Right atrium auricular region (tissue), 2 donors: ENCODE measurements at regions not wholly inside any gene's neighbourhood (a gene's known extent, or its start where the extent isn't known, plus 50 kb on each side); places are given as distances from the start of the nearest gene placed in this dataset.
"Not testable (repeated sequence)": the region's sequence is repeated elsewhere in the genome, so short reads cannot be mapped to it uniquely, and the experiment has no call there.

Experiments used
- DNase-seq: peaks from one replicate; pipeline ENCODE4 v3.0.0-alpha.2; 2019; ENCODE audit warnings: low spot score
- H3K27ac ChIP-seq, 2 donors: fragments of 200-600 bp; sonication (generic); 1 replicate in 1 of 2; 2 replicates in 1 of 2; pipeline ENCODE4 v1.5.1; 2016 to 2019
- H3K27me3 ChIP-seq, 2 donors: fragments of 200-600 bp; sonication (generic); one replicate each; pipeline versions ENCODE4 v1.5.1 to v1.6.0; 2017 to 2019
- H3K36me3 ChIP-seq: fragments of 200-600 bp; sonication (generic); one replicate; pipeline ENCODE4 v1.5.1; 2016
- H3K4me1 ChIP-seq, 2 donors: fragments of 200-600 bp; sonication (generic); one replicate each; pipeline versions ENCODE4 v1.5.1 to v1.6.0; 2017 to 2019
- H3K4me3 ChIP-seq, 2 donors: fragments of 200-600 bp; sonication (generic); 1 replicate in 1 of 2; 2 replicates in 1 of 2; pipeline ENCODE4 v1.5.1; 2017 to 2019; ENCODE audit warnings: mild to moderate bottlenecking in 1 of 2, moderate library complexity in 1 of 2
- H3K9me3 ChIP-seq, 2 donors: fragments of 200-600 bp; sonication (generic); one replicate each; pipeline ENCODE4 v1.5.1; 2019
- CTCF ChIP-seq, 2 donors: fragments of 200-600 bp; sonication (generic); IDR thresholded peaks; one replicate each; pipeline ENCODE4 v1.5.1; 2019; ENCODE audit warnings: antibody characterized with exemption in 2 of 2

- no peak for TF ChIP-seq CTCF (IDR thresholded peaks at IDR 0.05)
- H3K27me3 ChIP-seq: no peaks in the 10 kb centered on the region
- no peaks in the 10 kb centered on the region for H3K4me1 ChIP-seq
- no peak overlapping the region for H3K4me3 ChIP-seq
- no peaks in the 10 kb centered on the region for H3K9me3 ChIP-seq
- H3K36me3 ChIP-seq: no peaks in the 10 kb centered on the region
- H3K27ac ChIP-seq: no peak overlapping the region
- no peak for DNase-seq
Measured at GRCh38 chr3:144875211-144875610, 903.6 kb downstream of the DIPK2A start.

DNA sequence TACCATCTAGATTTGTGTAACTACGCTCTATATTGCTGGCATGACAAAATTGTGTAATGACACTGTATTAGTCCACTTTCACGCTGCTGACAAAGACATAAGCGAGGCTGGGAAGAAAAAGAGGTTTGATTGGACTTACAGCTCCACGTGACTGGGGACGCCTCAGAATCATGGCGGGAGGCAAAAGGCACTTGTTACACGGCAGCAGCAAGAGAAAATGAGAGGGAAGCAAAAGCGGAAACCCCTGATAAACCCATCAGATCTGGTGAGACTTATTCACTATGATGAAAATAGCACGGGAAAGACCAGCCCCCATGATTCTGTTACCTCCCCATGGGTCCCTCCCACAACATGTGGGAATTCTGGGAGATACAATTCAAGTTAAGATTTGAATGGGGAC, 905.7 kb downstream of the DIPK2A start:
- TF ChIP-seq CTCF (IDR thresholded peaks at IDR 0.05): no peak
- no peak for DNase-seq
- no peaks in the 10 kb centered on the region for H3K4me1 ChIP-seq

GRCh38 chr3:144879701-144880100, 908.1 kb downstream of the DIPK2A start:
- no peak overlapping the region for H3K27ac ChIP-seq
- no peak for DNase-seq
- no peak for TF ChIP-seq CTCF (IDR thresholded peaks at IDR 0.05)

More for the DNA sequence above, 905.7 kb downstream of the DIPK2A start:
- H3K27ac ChIP-seq: no peak overlapping the region
- H3K36me3 ChIP-seq: no peaks in the 10 kb centered on the region
- H3K27me3 ChIP-seq: no peaks in the 10 kb centered on the region
- no peaks in the 10 kb centered on the region for H3K9me3 ChIP-seq
- H3K4me3 ChIP-seq: no peak overlapping the region

GRCh38 chr3:144893980-144894379, 922.4 kb downstream of the DIPK2A start:
- no peak for TF ChIP-seq CTCF (IDR thresholded peaks at IDR 0.05)
- Histone ChIP-seq H3K27ac (no peak overlapping the region), H3K9me3 (no peaks in the 10 kb centered on the region), H3K4me3 (no peak overlapping the region), H3K36me3 (no peaks in the 10 kb centered on the region), H3K27me3 (no peaks in the 10 kb centered on the region), H3K4me1 (no peaks in the 10 kb centered on the region)
- no peak for DNase-seq

More at GRCh38 chr3:144879701-144880100, 908.1 kb downstream of the DIPK2A start:
- Histone ChIP-seq H3K9me3 (no peaks in the 10 kb centered on the region), H3K27me3 (no peaks in the 10 kb centered on the region), H3K36me3 (no peaks in the 10 kb centered on the region), H3K4me3 (no peak overlapping the region), H3K4me1 (no peaks in the 10 kb centered on the region)

- Histone ChIP-seq H3K27ac (no peak overlapping the region), H3K4me3 (no peak overlapping the region), H3K9me3 (no peaks in the 10 kb centered on the region), H3K36me3 (no peaks in the 10 kb centered on the region), H3K4me1 (no peaks in the 10 kb centered on the region), H3K27me3 (no peaks in the 10 kb centered on the region)
- no peak for TF ChIP-seq CTCF (IDR thresholded peaks at IDR 0.05)
- DNase-seq: no peak
Measured at GRCh38 chr3:144894576-144894975, 923.0 kb downstream of the DIPK2A start.

DNA sequence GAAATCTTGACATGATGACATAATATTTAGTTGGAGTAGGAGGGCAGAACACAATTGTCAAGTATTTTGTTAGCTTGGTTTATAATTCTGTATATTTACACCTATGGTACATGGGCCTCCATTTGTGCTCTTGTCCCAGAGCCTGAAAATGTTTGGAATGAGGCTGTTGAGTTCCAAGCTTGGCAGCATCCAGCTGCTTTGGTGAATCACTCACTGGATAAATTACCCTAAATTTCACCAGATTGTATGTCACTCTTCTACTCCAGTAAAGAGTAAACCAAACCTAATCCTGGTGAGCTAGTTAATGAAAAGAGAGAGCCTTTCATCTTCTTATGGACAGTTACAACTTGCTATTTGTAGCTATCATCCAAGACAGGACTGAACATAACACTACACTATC, 928.7 kb downstream of the DIPK2A start:
- DNase-seq: no peak
- H3K9me3 ChIP-seq: peaks cover 3 to 4% of the 10 kb centered on the region in 2 donors
- TF ChIP-seq CTCF (IDR thresholded peaks at IDR 0.05): no peak
- H3K36me3 ChIP-seq: no peaks in the 10 kb centered on the region
- no peaks in the 10 kb centered on the region for H3K27me3 ChIP-seq
- H3K4me3 ChIP-seq: no peak overlapping the region
- H3K4me1 ChIP-seq: no peaks in the 10 kb centered on the region
- H3K27ac ChIP-seq: no peak overlapping the region

DNA sequence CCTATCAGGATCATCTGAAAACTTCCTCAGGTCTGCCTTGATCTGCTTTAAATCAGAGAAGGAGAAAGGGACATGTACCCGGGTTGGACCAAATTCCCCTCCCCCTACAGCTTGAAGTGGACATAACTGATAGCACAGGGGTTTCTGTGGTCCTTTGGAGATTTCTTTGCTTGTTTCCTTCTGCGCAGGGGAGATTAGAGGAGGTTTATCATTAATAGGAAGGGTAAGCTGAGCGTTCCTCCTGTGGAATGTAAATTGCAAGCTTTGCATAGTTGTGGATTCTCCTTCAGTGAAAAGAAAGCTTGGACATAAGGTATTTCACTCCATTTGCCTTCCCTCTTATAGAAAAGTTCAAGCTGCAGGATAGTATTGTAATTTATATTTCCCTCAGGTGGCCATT, 936.0 kb downstream of the DIPK2A start:
- H3K9me3 ChIP-seq, H3K36me3 ChIP-seq, DNase-seq: not testable (repeated sequence)

More for the DNA sequence above, 936.0 kb downstream of the DIPK2A start:
- not testable (repeated sequence) for H3K27me3 ChIP-seq, H3K27ac ChIP-seq, H3K4me3 ChIP-seq, H3K4me1 ChIP-seq
